A549 (cell line): ENCODE measurements at regions not wholly inside any gene's neighbourhood (a gene's known extent, or its start where the extent isn't known, plus 50 kb on each side); places are given as distances from the start of the nearest gene placed in this dataset.

ENCODE experiments used
- ATAC-seq, 2 experiments: fragments of 200-7000 bp in 1 of 2; fragments of >200 bp in 1 of 2; cut with Nextera tagmentation in 1 of 2; cut with Tn5 transposase in 1 of 2; 3 replicates each; pipeline versions ENCODE4 v1.8.0 to v1.9.1; 2018 to 2020; ENCODE audit warnings: mild to moderate bottlenecking in 1 of 2, moderate library complexity in 1 of 2
- CTCF ChIA-PET: fragments of 300-600 bp; sonication (Branson Sonifier 250); formaldehyde crosslinking; extraction: SDS; loops from one replicate; lab custom pipeline; 2021; ENCODE audit warnings: antibody characterized with exemption, inconsistent platforms; lab: Yijun Ruan, JAX
- POLR2A ChIA-PET: fragments of 350-600 bp; formaldehyde crosslinking; extraction: SDS; loops from one replicate; lab custom pipeline; 2021; ENCODE audit warnings: antibody characterized with exemption, inconsistent platforms; lab: Yijun Ruan, JAX
- DNase-seq, 2 experiments: peaks; one replicate each; pipeline versions ENCODE4 v3.0.0 to v3.0.0-alpha.2; 2011 to 2016; ENCODE audit warnings: low read depth in 1 of 2, low spot score in 1 of 2
- FAIRE-seq: peaks from 2 replicates; lab custom pipeline; 2011; peaks lifted over from hg19 to GRCh38; lab: Jason Lieb, UNC
- H3K27ac ChIP-seq, 2 experiments: fragments of >200 bp; sonication (Bioruptor Twin); formaldehyde crosslinking; 3 replicates each; pipeline ENCODE4 v1.5.1; 2016 to 2017
- H3K4me1 ChIP-seq: fragments of >200 bp; sonication (Bioruptor Twin); formaldehyde crosslinking; 3 replicates; pipeline ENCODE4 v1.6.1; 2016
- H3K4me2 ChIP-seq: fragments of >200 bp; sonication (Bioruptor Twin); formaldehyde crosslinking; 3 replicates; pipeline ENCODE4 v1.6.1; 2016
- H3K4me3 ChIP-seq: fragments of >200 bp; sonication (Bioruptor Twin); formaldehyde crosslinking; 3 replicates; pipeline ENCODE4 v1.5.1; 2016
- H3K9me3 ChIP-seq: fragments of >200 bp; sonication (Bioruptor Twin); formaldehyde crosslinking; 3 replicates; pipeline ENCODE4 v1.6.1; 2016
- CBX2 ChIP-seq: fragments of 200-600 bp; sonication (generic); IDR thresholded peaks from 2 replicates; pipeline ENCODE4 v1.6.1; 2016; ENCODE audit warnings: low read depth, mild to moderate bottlenecking, borderline replicate concordance
- CBX8 ChIP-seq: fragments of 200-600 bp; sonication (generic); IDR thresholded peaks from 2 replicates; pipeline ENCODE4 v1.6.1; 2016
- EP300 ChIP-seq, 2 experiments: fragments of >200 bp; sonication (Bioruptor Twin); formaldehyde crosslinking; IDR thresholded peaks; 2 replicates in 1 of 2; 3 replicates in 1 of 2; pipeline ENCODE4 v1.6.1; 2016 to 2017
- HDAC2 ChIP-seq: fragments of 200-600 bp; sonication (generic); IDR thresholded peaks from 2 replicates; pipeline ENCODE4 v1.6.1; 2016
- HEYL ChIP-seq: fragments of 250-450 bp; sonication (Bioruptor Pico); IDR thresholded peaks from 2 replicates; pipeline ENCODE4 v1.8.0; 2021; ENCODE audit warnings: mild to moderate bottlenecking, moderate library complexity
- HOXB13 ChIP-seq: fragments of 250-450 bp; sonication (Bioruptor Pico); IDR thresholded peaks from 2 replicates; pipeline ENCODE4 v1.5.0; 2020; ENCODE audit warnings: low read depth, mild to moderate bottlenecking, moderate library complexity
- HOXB5 ChIP-seq: fragments of 250-450 bp; sonication (Bioruptor Pico); IDR thresholded peaks from 2 replicates; pipeline ENCODE4 v1.5.0; 2020; ENCODE audit warnings: mild to moderate bottlenecking, moderate library complexity
- JUNB ChIP-seq: fragments of >200 bp; sonication (Bioruptor Twin); formaldehyde crosslinking; IDR thresholded peaks from 2 replicates; pipeline ENCODE4 v1.6.1; 2016
- NPAS2 ChIP-seq: fragments of 250-450 bp; sonication (Bioruptor Pico); IDR thresholded peaks from 2 replicates; pipeline ENCODE4 v1.8.0; 2022; ENCODE audit warnings: mild to moderate bottlenecking, moderate library complexity, borderline replicate concordance
- PHF8 ChIP-seq: fragments of 200-600 bp; sonication (generic); IDR thresholded peaks from 2 replicates; pipeline ENCODE4 v1.6.1; 2016; ENCODE audit warnings: low read depth, mild to moderate bottlenecking, antibody characterized with exemption, moderate library complexity, borderline replicate concordance
- RFX5 ChIP-seq: fragments of 450-650 bp; IDR thresholded peaks from 2 replicates; pipeline ENCODE4 v1.7.1; 2014; ENCODE audit warnings: antibody characterized with exemption, mild to moderate bottlenecking, moderate library complexity
- SREBF2 ChIP-seq: fragments of 450-650 bp; IDR thresholded peaks from 2 replicates; pipeline ENCODE4 v1.6.1; 2014; ENCODE audit warnings: mild to moderate bottlenecking, moderate library complexity
- TP53 ChIP-seq: fragments of 250-450 bp; sonication (Bioruptor Pico); IDR thresholded peaks from 2 replicates; pipeline ENCODE4 v1.5.0; 2021; ENCODE audit warnings: mild to moderate bottlenecking, moderate library complexity
- USF2 ChIP-seq: fragments of 450-650 bp; IDR thresholded peaks from 2 replicates; pipeline ENCODE4 v1.6.1; 2014; ENCODE audit warnings: antibody characterized with exemption
- ZSCAN20 ChIP-seq: fragments of 250-450 bp; sonication (Bioruptor Pico); IDR thresholded peaks from 2 replicates; pipeline ENCODE4 v1.8.0; 2022; ENCODE audit warnings: mild to moderate bottlenecking, moderate library complexity
- WGBS: methylation state at CpG from one replicate; pipeline ENCODE4 v1.1.6; 2017; ENCODE audit errors: missing lambda C conversion rate; 5-methylcytosine and 5-hydroxymethylcytosine counted together
- TF ChIP-seq, protein P1 (sequence below): fragments of 200-600 bp; sonication (generic); IDR thresholded peaks from 2 replicates; pipeline ENCODE4 v1.6.1; 2016; ENCODE audit warnings: antibody characterized with exemption, mild to moderate bottlenecking, moderate library complexity
- TF ChIP-seq, protein P2 (sequence below): fragments of 250-450 bp; sonication (Bioruptor Pico); IDR thresholded peaks from 2 replicates; pipeline ENCODE4 v1.5.0; 2020; ENCODE audit warnings: low read depth, mild to moderate bottlenecking, moderate library complexity
- TF ChIP-seq, protein P3 (sequence below): IDR thresholded peaks from 2 replicates; pipeline ENCODE4 v1.6.1; 2012
- TF ChIP-seq, protein P4 (sequence below): fragments of >200 bp; sonication (Bioruptor Twin); formaldehyde crosslinking; IDR thresholded peaks from 2 replicates; pipeline ENCODE4 v1.6.1; 2016

DNA sequence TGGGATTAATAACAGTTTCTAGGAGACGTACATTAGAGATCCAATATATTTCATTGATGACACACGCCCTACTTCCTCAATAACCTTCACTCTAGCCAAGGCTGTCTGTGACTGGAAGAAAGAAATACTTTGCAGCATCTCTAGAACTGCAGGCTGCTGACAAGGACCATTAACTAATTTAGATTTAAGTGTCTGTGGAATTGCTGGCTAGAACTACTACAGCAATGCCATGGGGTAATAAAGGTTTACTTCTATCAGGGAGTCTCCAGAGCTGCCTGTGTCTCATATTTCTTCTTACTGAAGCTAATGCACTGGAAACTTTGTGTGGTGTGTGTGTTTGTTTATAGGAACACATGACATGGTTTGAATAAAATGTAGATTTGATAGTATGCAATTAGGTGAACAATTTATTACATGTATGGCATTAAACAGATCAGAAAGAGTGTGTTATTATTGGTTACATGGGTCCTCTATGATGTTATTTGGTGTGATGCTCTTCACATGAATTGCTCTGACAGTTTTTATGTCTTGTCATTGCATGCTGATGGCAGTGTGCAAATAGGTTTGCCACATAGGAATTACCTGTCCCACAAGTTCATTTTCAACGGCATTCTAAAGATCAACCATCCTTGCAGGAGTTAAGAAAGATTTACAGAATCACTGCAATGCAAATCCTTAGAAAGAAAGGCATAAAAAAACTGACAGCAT lies 916.2 kb upstream of the CADM2 start:
- Histone ChIP-seq H3K4me3 (no peak overlapping the region), H3K9me3 (no peaks in the 10 kb centered on the region), H3K4me2 (no peak overlapping the region), H3K27ac (no peak overlapping the region), H3K4me1 (no peaks in the 10 kb centered on the region)
- DNase-seq (no peak), ATAC-seq (no peak), FAIRE-seq (no peak)
- 26% methylated on average over 3 of the region's 3 CpGs for WGBS
- CTCF ChIA-PET, result no interaction called here
- TF ChIP-seq HOXB13 (CRISPR knock-in tag), result no peak
- POLR2A ChIA-PET, result no interaction called here

GRCh38 chr3:84066915-84067314 lies 891.9 kb upstream of the CADM2 start:
- no peaks in the 10 kb centered on the region for H3K9me3 ChIP-seq
- TF ChIP-seq ZSCAN20, result no peak
- TF ChIP-seq PHF8, result no peak
- TF ChIP-seq CBX8, result no peak
- TF ChIP-seq, protein P1, sequence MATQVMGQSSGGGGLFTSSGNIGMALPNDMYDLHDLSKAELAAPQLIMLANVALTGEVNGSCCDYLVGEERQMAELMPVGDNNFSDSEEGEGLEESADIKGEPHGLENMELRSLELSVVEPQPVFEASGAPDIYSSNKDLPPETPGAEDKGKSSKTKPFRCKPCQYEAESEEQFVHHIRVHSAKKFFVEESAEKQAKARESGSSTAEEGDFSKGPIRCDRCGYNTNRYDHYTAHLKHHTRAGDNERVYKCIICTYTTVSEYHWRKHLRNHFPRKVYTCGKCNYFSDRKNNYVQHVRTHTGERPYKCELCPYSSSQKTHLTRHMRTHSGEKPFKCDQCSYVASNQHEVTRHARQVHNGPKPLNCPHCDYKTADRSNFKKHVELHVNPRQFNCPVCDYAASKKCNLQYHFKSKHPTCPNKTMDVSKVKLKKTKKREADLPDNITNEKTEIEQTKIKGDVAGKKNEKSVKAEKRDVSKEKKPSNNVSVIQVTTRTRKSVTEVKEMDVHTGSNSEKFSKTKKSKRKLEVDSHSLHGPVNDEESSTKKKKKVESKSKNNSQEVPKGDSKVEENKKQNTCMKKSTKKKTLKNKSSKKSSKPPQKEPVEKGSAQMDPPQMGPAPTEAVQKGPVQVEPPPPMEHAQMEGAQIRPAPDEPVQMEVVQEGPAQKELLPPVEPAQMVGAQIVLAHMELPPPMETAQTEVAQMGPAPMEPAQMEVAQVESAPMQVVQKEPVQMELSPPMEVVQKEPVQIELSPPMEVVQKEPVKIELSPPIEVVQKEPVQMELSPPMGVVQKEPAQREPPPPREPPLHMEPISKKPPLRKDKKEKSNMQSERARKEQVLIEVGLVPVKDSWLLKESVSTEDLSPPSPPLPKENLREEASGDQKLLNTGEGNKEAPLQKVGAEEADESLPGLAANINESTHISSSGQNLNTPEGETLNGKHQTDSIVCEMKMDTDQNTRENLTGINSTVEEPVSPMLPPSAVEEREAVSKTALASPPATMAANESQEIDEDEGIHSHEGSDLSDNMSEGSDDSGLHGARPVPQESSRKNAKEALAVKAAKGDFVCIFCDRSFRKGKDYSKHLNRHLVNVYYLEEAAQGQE, result no peak
- TF ChIP-seq, protein P2, sequence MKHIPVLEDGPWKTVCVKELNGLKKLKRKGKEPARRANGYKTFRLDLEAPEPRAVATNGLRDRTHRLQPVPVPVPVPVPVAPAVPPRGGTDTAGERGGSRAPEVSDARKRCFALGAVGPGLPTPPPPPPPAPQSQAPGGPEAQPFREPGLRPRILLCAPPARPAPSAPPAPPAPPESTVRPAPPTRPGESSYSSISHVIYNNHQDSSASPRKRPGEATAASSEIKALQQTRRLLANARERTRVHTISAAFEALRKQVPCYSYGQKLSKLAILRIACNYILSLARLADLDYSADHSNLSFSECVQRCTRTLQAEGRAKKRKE, result no peak
- no peak for TF ChIP-seq CBX2
- TF ChIP-seq HOXB5, result no peak
- no peak for TF ChIP-seq EP300 (IDR thresholded peaks at IDR 0.05)
- no peak for TF ChIP-seq NPAS2
- H3K4me3 ChIP-seq, result no peak overlapping the region
- no peaks in the 10 kb centered on the region for H3K4me1 ChIP-seq
- no peak overlapping the region for H3K4me2 ChIP-seq
- WGBS, result 54% methylated on average over 1 of the region's 1 CpG
- POLR2A ChIA-PET, result no interaction called here
- DNase-seq (no peak), ATAC-seq (no peak), FAIRE-seq (no peak)
- no peak overlapping the region for H3K27ac ChIP-seq
- CTCF ChIA-PET, result no interaction called here

DNA sequence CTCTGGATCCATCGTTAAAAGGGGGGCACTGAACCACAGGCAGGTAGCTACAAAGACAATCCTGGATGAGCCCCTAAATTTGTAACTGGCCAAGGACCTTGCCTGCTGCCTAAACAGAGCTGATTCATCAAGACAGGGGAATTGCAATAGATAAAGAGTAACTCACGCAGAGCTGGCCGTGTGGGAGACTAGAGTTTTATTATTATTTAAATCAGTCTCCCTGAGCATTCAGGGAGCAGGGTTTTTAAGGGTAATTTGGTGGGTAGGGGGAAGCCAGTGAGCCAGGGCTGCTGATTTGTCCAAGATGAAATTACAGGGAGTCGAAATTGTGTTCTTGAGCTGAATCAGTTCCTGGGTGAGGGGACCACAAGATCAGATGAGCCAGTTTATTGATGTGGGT lies 885.1 kb upstream of the CADM2 start:
- TF ChIP-seq ZSCAN20 (no peak), SREBF2 (no peak), TP53 (no peak), PHF8 (no peak), USF2 (no peak), HEYL (CRISPR knock-in tag) (no peak), EP300 (IDR thresholded peaks at IDR 0.05) (no peak), CBX8 (no peak), HDAC2 (no peak), RFX5 (no peak), JUNB (no peak)
- TF ChIP-seq, protein P3, sequence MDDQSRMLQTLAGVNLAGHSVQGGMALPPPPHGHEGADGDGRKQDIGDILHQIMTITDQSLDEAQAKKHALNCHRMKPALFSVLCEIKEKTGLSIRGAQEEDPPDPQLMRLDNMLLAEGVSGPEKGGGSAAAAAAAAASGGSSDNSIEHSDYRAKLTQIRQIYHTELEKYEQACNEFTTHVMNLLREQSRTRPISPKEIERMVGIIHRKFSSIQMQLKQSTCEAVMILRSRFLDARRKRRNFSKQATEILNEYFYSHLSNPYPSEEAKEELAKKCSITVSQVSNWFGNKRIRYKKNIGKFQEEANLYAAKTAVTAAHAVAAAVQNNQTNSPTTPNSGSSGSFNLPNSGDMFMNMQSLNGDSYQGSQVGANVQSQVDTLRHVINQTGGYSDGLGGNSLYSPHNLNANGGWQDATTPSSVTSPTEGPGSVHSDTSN, result no peak
- TF ChIP-seq, protein P2, result no peak
- TF ChIP-seq, protein P4, sequence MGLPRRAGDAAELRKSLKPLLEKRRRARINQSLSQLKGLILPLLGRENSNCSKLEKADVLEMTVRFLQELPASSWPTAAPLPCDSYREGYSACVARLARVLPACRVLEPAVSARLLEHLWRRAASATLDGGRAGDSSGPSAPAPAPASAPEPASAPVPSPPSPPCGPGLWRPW, result no peak
- DNase-seq (no peak), FAIRE-seq (no peak), ATAC-seq (no peak)
- 21% methylated on average over 3 of the region's 4 CpGs for WGBS
- Histone ChIP-seq H3K27ac (no peak overlapping the region), H3K4me1 (no peaks in the 10 kb centered on the region), H3K4me3 (no peak overlapping the region), H3K4me2 (no peak overlapping the region), H3K9me3 (no peaks in the 10 kb centered on the region)
- ChIA-PET CTCF (no interaction called here), POLR2A (no interaction called here)
